Gastrocnemius medialis (tissue), 4 donors: ENCODE measurements at regions not wholly inside any gene's neighbourhood (a gene's known extent, or its start where the extent isn't known, plus 50 kb on each side); places are given as distances from the start of the nearest gene placed in this dataset.

Experiments used
- CTCF ChIP-seq, 5 experiments: fragments of 450-650 bp in 3 of 5; fragments of 200-600 bp in 2 of 5; sonication (generic) in 2 of 5; IDR thresholded peaks in 4 of 5; conservative IDR thresholded peaks in 1 of 5; 1 replicate in 4 of 5; 2 replicates in 1 of 5; pipeline ENCODE4 v1.5.1; 2016 to 2019; ENCODE audit warnings: antibody characterized with exemption in 5 of 5, mild to moderate bottlenecking in 3 of 5, moderate library complexity in 3 of 5
- POLR2A ChIP-seq, 2 donors: fragments of 450-650 bp; IDR thresholded peaks; one replicate each; pipeline ENCODE4 v1.6.1; 2017; ENCODE audit warnings: antibody characterized with exemption in 2 of 2, mild to moderate bottlenecking in 2 of 2, moderate library complexity in 2 of 2

- no peak for TF ChIP-seq CTCF (IDR thresholded peaks at IDR 0.05 in 4 of 5, conservative IDR thresholded peaks at IDR 0.05 in 1 of 5)
- no peak for TF ChIP-seq POLR2A (IDR thresholded peaks at IDR 0.05)
Measured at GRCh38 chr10:64130152-64130551, 609.0 kb downstream of the REEP3 start.
